Brain microvascular endothelial cell (primary cell): ENCODE measurements at regions not wholly inside any gene's neighbourhood (a gene's known extent, or its start where the extent isn't known, plus 50 kb on each side); places are given as distances from the start of the nearest gene placed in this dataset.
"Not testable (repeated sequence)": the region's sequence is repeated elsewhere in the genome, so short reads cannot be mapped to it uniquely, and the experiment has no call there.

Experiments used
- DNase-seq: peaks from one replicate; pipeline ENCODE4 v3.0.0-alpha.2; 2020
- H3K27ac ChIP-seq: fragments of 250-450 bp; sonication (Bioruptor Pico); 2 replicates; pipeline ENCODE4 v1.5.1; 2020; ENCODE audit warnings: mild to moderate bottlenecking, moderate library complexity
- H3K27me3 ChIP-seq: fragments of 250-450 bp; sonication (Bioruptor Pico); replicated peaks from 2 replicates; pipeline ENCODE4 v1.5.1; 2020; ENCODE audit warnings: mild to moderate bottlenecking
- H3K36me3 ChIP-seq: fragments of 250-450 bp; sonication (Bioruptor Pico); replicated peaks from 2 replicates; pipeline ENCODE4 v1.5.1; 2020; ENCODE audit warnings: mild to moderate bottlenecking
- H3K4me3 ChIP-seq: 2 replicates; pipeline ENCODE4 v1.5.1; 2011; ENCODE audit warnings: low read depth, mild to moderate bottlenecking, control low read depth, low read length, moderate library complexity
- CTCF ChIP-seq: IDR thresholded peaks from 2 replicates; pipeline ENCODE4 v1.5.1; 2011; ENCODE audit warnings: low read depth, mild to moderate bottlenecking, moderate library complexity, low read length, control low read depth, inconsistent platforms; ENCODE audit errors: missing control alignments
- in situ Hi-C: cut with HindIII; loops from 2 replicates; pipeline ENCODE4 v1.10.0; 2017; ENCODE audit warnings: low sequenced_read_pairs, low pct_ligation_motif_present

- no peak for DNase-seq
- no peaks in the 10 kb centered on the region for H3K36me3 ChIP-seq
- no peaks in the 10 kb centered on the region for H3K27me3 ChIP-seq
- no peak overlapping the region for H3K4me3 ChIP-seq
- no peak for TF ChIP-seq CTCF
- H3K27ac ChIP-seq = peak overlapping the region; percentile 58
- in situ Hi-C loops = no loop called here
Observed at GRCh38 chr17:83190004-83190385, 110.6 kb downstream of the METRNL start.

GRCh38 chr17:83190601-83191387 lies 111.4 kb downstream of the METRNL start:
- Histone ChIP-seq H3K36me3 (no peaks in the 10 kb centered on the region), H3K27ac (no peak overlapping the region), H3K27me3 (no peaks in the 10 kb centered on the region), H3K4me3 (no peak overlapping the region)
- no peak for TF ChIP-seq CTCF
- DNase-seq = no peak
- in situ Hi-C loops = no loop called here

- Histone ChIP-seq H3K27ac (no peak overlapping the region), H3K36me3 (no peaks in the 10 kb centered on the region), H3K27me3 (no peaks in the 10 kb centered on the region), H3K4me3 (no peak overlapping the region)
- no peak for DNase-seq
- no peak for TF ChIP-seq CTCF
- in situ Hi-C loops = no loop called here
Observed at GRCh38 chr17:83191388-83192160, 112.2 kb downstream of the METRNL start.

- H3K27me3 ChIP-seq = no peaks in the 10 kb centered on the region
- in situ Hi-C loops = no loop called here
- H3K36me3 ChIP-seq = no peaks in the 10 kb centered on the region
- H3K27ac ChIP-seq = no peak overlapping the region
- TF ChIP-seq CTCF = no peak
- H3K4me3 ChIP-seq = no peak overlapping the region
- no peak for DNase-seq
Observed at GRCh38 chr17:83192161-83192788, 112.9 kb downstream of the METRNL start.

- DNase-seq, H3K27ac ChIP-seq, H3K36me3 ChIP-seq, H3K27me3 ChIP-seq, H3K4me3 ChIP-seq, in situ Hi-C loops: not testable (repeated sequence)
Observed at GRCh38 chr17:83192789-83193335, 113.5 kb downstream of the METRNL start.
